Mesendoderm (in vitro differentiated cells): ENCODE measurements at regions not wholly inside any gene's neighbourhood (a gene's known extent, or its start where the extent isn't known, plus 50 kb on each side); places are given as distances from the start of the nearest gene placed in this dataset.

Source experiments
- DNase-seq: peaks from one replicate; pipeline ENCODE4 v3.0.0; 2013
- H2AK5ac ChIP-seq: 2 replicates; pipeline ENCODE4 v1.6.1; 2013; ENCODE audit warnings: low read length, inconsistent platforms
- H2BK120ac ChIP-seq: 2 replicates; pipeline ENCODE4 v1.6.1; 2013; ENCODE audit warnings: low read depth, mild to moderate bottlenecking, low read length, moderate library complexity, mixed read lengths
- H2BK15ac ChIP-seq: replicated peaks from 2 replicates; pipeline ENCODE4 v1.6.1; 2013; ENCODE audit warnings: low read depth, mild to moderate bottlenecking, moderate library complexity
- H2BK5ac ChIP-seq: 2 replicates; pipeline ENCODE4 v1.6.1; 2013; ENCODE audit warnings: low read length, inconsistent platforms
- H3K18ac ChIP-seq: 2 replicates; pipeline ENCODE4 v1.6.1; 2013; ENCODE audit warnings: mild to moderate bottlenecking, low read length, mixed read lengths
- H3K23ac ChIP-seq: one replicate; pipeline ENCODE4 v1.6.1; 2013; ENCODE audit warnings: low read length
- H3K27ac ChIP-seq: 2 replicates; pipeline ENCODE4 v1.5.1; 2013; ENCODE audit warnings: low read depth, mild to moderate bottlenecking, inconsistent platforms, low read length, moderate library complexity
- H3K27me3 ChIP-seq: 2 replicates; pipeline ENCODE4 v1.6.1; 2013; ENCODE audit warnings: low read length, control low read depth, mild to moderate bottlenecking, inconsistent platforms; ENCODE audit not compliant: insufficient read depth, poor library complexity
- H3K36me3 ChIP-seq: 2 replicates; pipeline ENCODE4 v1.6.1; 2013; ENCODE audit warnings: low read length, inconsistent platforms; ENCODE audit not compliant: control insufficient read depth, insufficient read depth
- H3K4ac ChIP-seq: one replicate; pipeline ENCODE4 v1.6.1; 2013; ENCODE audit warnings: low read depth, mild to moderate bottlenecking, low read length, moderate library complexity
- H3K4me1 ChIP-seq: 2 replicates; pipeline ENCODE4 v1.6.1; 2013; ENCODE audit warnings: low read depth, low read length, inconsistent platforms; ENCODE audit not compliant: control insufficient read depth
- H3K4me2 ChIP-seq: 2 replicates; pipeline ENCODE4 v1.6.1; 2013; ENCODE audit warnings: low read length
- H3K4me3 ChIP-seq: 2 replicates; pipeline ENCODE4 v1.5.1; 2013; ENCODE audit warnings: mild to moderate bottlenecking, low read length
- H3K56ac ChIP-seq: one replicate; pipeline ENCODE4 v1.6.1; 2013; ENCODE audit warnings: low read length
- H3K79me1 ChIP-seq: 2 replicates; pipeline ENCODE4 v1.6.1; 2013; ENCODE audit warnings: low read length, inconsistent platforms
- H3K79me2 ChIP-seq: 2 replicates; pipeline ENCODE4 v1.6.1; 2013; ENCODE audit warnings: mild to moderate bottlenecking, low read length; ENCODE audit not compliant: control insufficient read depth, insufficient read depth
- H3K9ac ChIP-seq: 2 replicates; pipeline ENCODE4 v1.6.1; 2013; ENCODE audit warnings: low read length, inconsistent platforms
- H4K5ac ChIP-seq: one replicate; pipeline ENCODE4 v1.6.1; 2013; ENCODE audit warnings: low read length
- H4K8ac ChIP-seq: one replicate; pipeline ENCODE4 v1.6.1; 2013; ENCODE audit warnings: low read depth, mild to moderate bottlenecking, control low read depth, low read length, moderate library complexity
- WGBS: extraction: QIAGEN DNeasy Blood & Tissue Kit; methylation state at CpG from one replicate; pipeline ENCODE4 v1.1.7; 2013; ENCODE audit warnings: low lambda C conversion rate, missing lambda C conversion rate; ENCODE audit not compliant: insufficient coverage; ENCODE audit errors: extremely low coverage; 5-methylcytosine and 5-hydroxymethylcytosine counted together

- no peak overlapping the region for H4K5ac ChIP-seq
- H2BK15ac ChIP-seq: no peak overlapping the region
- no peak for DNase-seq
- no peak overlapping the region for H3K23ac ChIP-seq
- H3K79me2 ChIP-seq: no peaks in the 10 kb centered on the region
- no peak overlapping the region for H3K56ac ChIP-seq
- no CpG with 5 or more reads among the region's 7 CpGs for WGBS
- no peak overlapping the region for H3K4me3 ChIP-seq
- no peak overlapping the region for H4K8ac ChIP-seq
- no peaks in the 10 kb centered on the region for H3K36me3 ChIP-seq
- no peak overlapping the region for H3K18ac ChIP-seq
- no peak overlapping the region for H2AK5ac ChIP-seq
- no peak overlapping the region for H2BK120ac ChIP-seq
- no peaks in the 10 kb centered on the region for H3K4me1 ChIP-seq
- no peak overlapping the region for H3K4ac ChIP-seq
- no peak overlapping the region for H3K27ac ChIP-seq
- no peak overlapping the region for H2BK5ac ChIP-seq
- no peaks in the 10 kb centered on the region for H3K27me3 ChIP-seq
- H3K4me2 ChIP-seq: no peak overlapping the region
- no peak overlapping the region for H3K9ac ChIP-seq
- no peaks in the 10 kb centered on the region for H3K79me1 ChIP-seq
Measured at GRCh38 chr7:97272237-97272975, 154.9 kb downstream of the SDHAF3 start.

GRCh38 chr7:97275475-97275874 is 158.0 kb downstream of the SDHAF3 start:
- Histone ChIP-seq H3K18ac (no peak overlapping the region), H2BK120ac (no peak overlapping the region), H2AK5ac (no peak overlapping the region), H2BK15ac (no peak overlapping the region), H3K56ac (no peak overlapping the region), H2BK5ac (no peak overlapping the region), H3K27ac (no peak overlapping the region), H3K27me3 (no peaks in the 10 kb centered on the region), H3K4me2 (no peak overlapping the region), H3K4ac (no peak overlapping the region), H3K79me1 (no peaks in the 10 kb centered on the region), H4K8ac (no peak overlapping the region), H3K9ac (no peak overlapping the region), H4K5ac (no peak overlapping the region), H3K4me1 (no peaks in the 10 kb centered on the region), H3K36me3 (no peaks in the 10 kb centered on the region), H3K4me3 (no peak overlapping the region), H3K23ac (no peak overlapping the region), H3K79me2 (no peaks in the 10 kb centered on the region)
- DNase-seq: no peak
- WGBS: no CpG with 5 or more reads among the region's 2 CpGs

- H2BK15ac ChIP-seq: no peak overlapping the region
- H3K27ac ChIP-seq: no peak overlapping the region
- H3K79me2 ChIP-seq: no peaks in the 10 kb centered on the region
- no peak overlapping the region for H3K56ac ChIP-seq
- H3K4me1 ChIP-seq: no peaks in the 10 kb centered on the region
- H2BK120ac ChIP-seq: no peak overlapping the region
- no peak overlapping the region for H3K23ac ChIP-seq
- no peak overlapping the region for H4K5ac ChIP-seq
- no peaks in the 10 kb centered on the region for H3K36me3 ChIP-seq
- no peak overlapping the region for H2BK5ac ChIP-seq
- H3K4ac ChIP-seq: no peak overlapping the region
- WGBS: no CpG with 5 or more reads among the region's 5 CpGs
- no peak overlapping the region for H2AK5ac ChIP-seq
- no peak overlapping the region for H3K9ac ChIP-seq
- no peak overlapping the region for H4K8ac ChIP-seq
- H3K27me3 ChIP-seq: no peaks in the 10 kb centered on the region
- DNase-seq: no peak
- H3K18ac ChIP-seq: no peak overlapping the region
- H3K79me1 ChIP-seq: no peaks in the 10 kb centered on the region
- no peak overlapping the region for H3K4me3 ChIP-seq
- H3K4me2 ChIP-seq: no peak overlapping the region
Measured at GRCh38 chr7:97280950-97281349, 163.5 kb downstream of the SDHAF3 start.

- no peak overlapping the region for H2AK5ac ChIP-seq
- H3K4ac ChIP-seq: no peak overlapping the region
- no peak for DNase-seq
- H3K79me1 ChIP-seq: no peaks in the 10 kb centered on the region
- H2BK5ac ChIP-seq: no peak overlapping the region
- H3K18ac ChIP-seq: no peak overlapping the region
- H4K5ac ChIP-seq: no peak overlapping the region
- H3K9ac ChIP-seq: no peak overlapping the region
- H4K8ac ChIP-seq: no peak overlapping the region
- H3K27ac ChIP-seq: no peak overlapping the region
- H3K4me1 ChIP-seq: no peaks in the 10 kb centered on the region
- no peaks in the 10 kb centered on the region for H3K27me3 ChIP-seq
- H3K4me2 ChIP-seq: no peak overlapping the region
- no peak overlapping the region for H2BK120ac ChIP-seq
- no peak overlapping the region for H3K4me3 ChIP-seq
- H3K56ac ChIP-seq: no peak overlapping the region
- H3K79me2 ChIP-seq: no peaks in the 10 kb centered on the region
- no CpG with 5 or more reads among the region's 2 CpGs for WGBS
- H3K23ac ChIP-seq: no peak overlapping the region
- no peak overlapping the region for H2BK15ac ChIP-seq
- H3K36me3 ChIP-seq: no peaks in the 10 kb centered on the region
Measured at GRCh38 chr7:97285348-97285747, 167.8 kb downstream of the SDHAF3 start.

GRCh38 chr7:97293031-97293430 is 175.5 kb downstream of the SDHAF3 start:
- H3K27me3 ChIP-seq: no peaks in the 10 kb centered on the region
- no peaks in the 10 kb centered on the region for H3K79me2 ChIP-seq
- H3K27ac ChIP-seq: no peak overlapping the region
- H3K23ac ChIP-seq: no peak overlapping the region
- H3K4me2 ChIP-seq: no peak overlapping the region
- no peaks in the 10 kb centered on the region for H3K79me1 ChIP-seq
- H4K5ac ChIP-seq: no peak overlapping the region
- no peak overlapping the region for H3K4me3 ChIP-seq
- no peaks in the 10 kb centered on the region for H3K36me3 ChIP-seq
- no peak overlapping the region for H2BK5ac ChIP-seq
- H4K8ac ChIP-seq: no peak overlapping the region
- no peak overlapping the region for H2AK5ac ChIP-seq
- H3K9ac ChIP-seq: no peak overlapping the region
- H2BK120ac ChIP-seq: no peak overlapping the region
- H3K56ac ChIP-seq: no peak overlapping the region
- WGBS: no CpG with 5 or more reads among the region's 3 CpGs
- no peaks in the 10 kb centered on the region for H3K4me1 ChIP-seq
- no peak overlapping the region for H3K4ac ChIP-seq
- no peak overlapping the region for H2BK15ac ChIP-seq
- no peak for DNase-seq
- no peak overlapping the region for H3K18ac ChIP-seq

- no CpG with 5 or more reads among the region's 2 CpGs for WGBS
- Histone ChIP-seq H4K8ac (no peak overlapping the region), H3K79me2 (no peaks in the 10 kb centered on the region), H3K56ac (no peak overlapping the region), H2AK5ac (no peak overlapping the region), H3K9ac (no peak overlapping the region), H2BK15ac (no peak overlapping the region), H3K18ac (no peak overlapping the region), H2BK5ac (no peak overlapping the region), H3K4me3 (no peak overlapping the region), H3K4ac (no peak overlapping the region), H3K27me3 (no peaks in the 10 kb centered on the region), H4K5ac (no peak overlapping the region), H3K79me1 (no peaks in the 10 kb centered on the region), H3K23ac (no peak overlapping the region), H3K4me2 (no peak overlapping the region), H3K27ac (no peak overlapping the region), H3K36me3 (no peaks in the 10 kb centered on the region), H2BK120ac (no peak overlapping the region), H3K4me1 (no peaks in the 10 kb centered on the region)
- no peak for DNase-seq
Measured at GRCh38 chr7:97298561-97298960, 181.1 kb downstream of the SDHAF3 start.
